ENCODE measurements at regions not wholly inside any gene's neighbourhood (a gene's known extent, or its start where the extent isn't known, plus 50 kb on each side); places are given as distances from the start of the nearest gene placed in this dataset.
A peak's percentile ranks its signal among the peaks of the same experiment; 100 is the strongest.
"Not testable (repeated sequence)": the region's sequence is repeated elsewhere in the genome, so short reads cannot be mapped to it uniquely, and the experiment has no call there.

DNA sequence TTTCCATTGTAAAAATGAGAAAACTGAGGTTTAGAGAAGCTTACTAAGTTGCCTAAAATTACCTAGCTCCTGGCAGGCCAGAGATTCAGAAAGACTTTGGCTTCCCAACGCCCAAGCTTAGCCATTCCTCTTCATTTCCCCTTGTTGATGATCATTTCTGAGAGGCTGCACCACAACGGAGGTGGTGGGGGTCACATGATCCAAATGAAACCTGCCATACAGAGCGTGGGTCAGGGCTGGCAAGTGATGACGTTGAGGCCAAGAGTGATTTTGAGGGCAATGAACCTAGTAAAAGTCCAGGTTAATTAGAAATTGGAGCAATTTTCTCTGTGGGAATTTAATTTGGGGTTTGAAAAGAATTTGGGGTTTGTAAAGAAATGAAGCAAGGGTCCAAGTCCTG lies 109.9 kb downstream of the TMEM182 start:
- DNase-seq (ENCODE audit: low spot score) = no peak

- DNase-seq (ENCODE audit: low spot score) = no peak
Measured at GRCh38 chr2:102872388-102872787, 110.6 kb downstream of the TMEM182 start.

GRCh38 chr2:102879513-102879912 lies 117.7 kb downstream of the TMEM182 start:
- not testable (repeated sequence) for DNase-seq (ENCODE audit: low spot score)

GRCh38 chr2:102880731-102881130 lies 118.9 kb downstream of the TMEM182 start:
- no peak for DNase-seq (ENCODE audit: low spot score)

- no peak for DNase-seq (ENCODE audit: low spot score)
Measured at GRCh38 chr2:102886216-102886893, 124.5 kb downstream of the TMEM182 start.

DNA sequence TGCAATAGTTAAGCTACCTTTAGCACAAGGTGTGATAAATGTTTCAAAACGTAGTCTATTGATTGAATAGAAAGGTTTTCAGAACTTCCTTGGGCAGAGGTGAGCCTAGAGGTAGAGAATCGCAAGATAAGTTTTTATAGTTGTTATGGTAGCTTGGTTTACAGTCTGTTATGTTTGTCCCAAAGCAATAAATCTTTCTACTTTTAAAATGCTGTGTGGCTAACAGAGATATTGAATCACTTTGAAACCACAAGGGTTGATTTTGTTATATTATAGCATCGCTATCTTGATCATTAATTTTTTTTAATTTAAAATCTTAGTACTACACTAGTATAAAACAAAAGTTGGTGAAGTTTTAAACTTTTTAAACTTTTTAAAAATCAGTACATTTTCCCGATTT lies 126.7 kb downstream of the TMEM182 start:
- no peak for DNase-seq (ENCODE audit: low spot score)

DNA sequence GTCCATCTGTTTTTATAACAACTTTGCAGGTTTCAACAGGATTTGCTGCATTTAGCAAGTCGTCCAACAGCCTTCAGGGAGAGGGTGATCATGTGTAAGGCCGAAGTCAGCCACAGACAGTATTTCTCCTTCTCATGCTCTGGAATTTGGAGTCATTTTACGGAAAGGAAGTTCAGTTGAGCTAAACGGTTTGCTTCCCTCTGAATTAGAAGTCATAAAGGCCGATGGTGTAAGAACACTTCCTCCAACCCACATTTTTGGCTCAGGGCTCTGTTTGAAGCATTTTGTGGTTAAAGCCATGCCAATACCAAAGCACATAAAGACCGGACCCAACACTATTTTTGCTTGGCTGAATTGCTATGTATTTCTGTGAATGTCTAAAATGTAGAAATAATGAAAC lies 129.5 kb downstream of the TMEM182 start:
- no peak for DNase-seq (ENCODE audit: low spot score)

DNA sequence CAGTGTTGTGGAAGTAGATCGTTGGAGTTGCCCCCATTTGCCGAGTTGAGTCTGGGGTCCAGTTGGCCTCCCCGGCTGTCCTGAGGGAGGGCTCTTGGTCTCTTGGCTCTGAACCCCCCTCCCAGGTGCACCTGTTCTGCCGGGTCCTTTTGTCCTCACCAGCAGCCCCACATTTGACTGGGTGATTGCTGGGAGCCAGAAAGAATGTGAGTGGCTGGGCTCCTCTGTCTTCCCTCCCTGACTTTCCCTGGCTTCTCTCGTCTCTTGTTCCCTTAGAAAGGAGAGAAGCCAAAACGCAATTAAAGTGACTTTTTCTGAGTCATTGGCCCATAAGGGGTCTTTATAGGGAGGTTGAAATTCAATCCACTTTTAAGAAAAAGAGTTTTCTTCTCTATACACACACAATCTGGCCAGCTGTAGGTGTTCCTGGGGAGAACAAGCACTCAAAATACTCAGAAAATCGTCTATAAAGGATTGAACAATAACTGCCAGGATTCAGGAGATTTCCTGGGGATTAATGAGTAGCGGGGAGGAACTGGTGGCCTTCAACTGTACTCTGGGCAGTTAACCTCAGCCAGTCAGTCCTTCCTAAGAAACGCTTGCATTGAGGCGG lies 131.0 kb downstream of the TMEM182 start:
- no peak for DNase-seq (ENCODE audit: low spot score)

GRCh38 chr2:102893870-102894269 lies 132.0 kb downstream of the TMEM182 start:
- DNase-seq (ENCODE audit: low spot score) = no peak

DNA sequence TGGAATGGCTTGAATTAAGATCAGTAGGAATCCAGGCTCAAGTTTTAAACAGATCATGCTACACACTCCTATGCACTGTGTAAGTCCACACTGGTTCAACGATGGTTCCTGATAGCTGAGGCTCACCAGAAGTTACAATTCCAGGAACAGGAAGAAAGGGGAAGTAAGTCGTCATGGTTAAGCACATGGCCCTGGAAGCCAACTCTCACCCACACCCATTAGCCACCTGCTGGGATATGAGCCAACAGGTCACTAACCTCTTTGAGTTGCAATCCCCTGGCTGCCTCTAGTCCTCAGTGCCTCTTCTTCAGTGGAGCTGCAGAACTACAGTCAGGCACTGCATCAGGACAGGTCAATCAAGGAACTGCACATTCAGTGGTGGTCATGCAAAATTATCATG lies 133.5 kb downstream of the TMEM182 start:
- DNase-seq (ENCODE audit: low spot score) = no peak

DNA sequence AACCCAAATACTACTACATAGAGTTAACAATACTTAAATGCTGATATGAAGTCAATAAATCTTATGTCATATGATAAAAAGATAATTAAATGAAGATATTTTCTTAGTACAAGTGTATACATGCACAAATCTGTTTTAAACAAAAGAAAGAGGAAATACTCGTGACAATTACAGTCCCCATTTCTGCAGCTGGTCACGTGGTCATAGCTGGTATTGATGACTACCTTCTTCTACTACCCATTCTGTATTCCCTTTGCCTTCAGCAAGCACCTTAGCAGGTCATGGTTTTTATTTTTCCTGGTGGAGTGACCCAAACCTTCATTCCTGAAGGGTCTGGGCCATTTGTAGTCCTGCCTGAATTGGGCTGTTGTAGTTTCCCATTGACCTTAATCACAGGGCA lies 147.4 kb downstream of the TMEM182 start:
- not testable (repeated sequence) for DNase-seq (ENCODE audit: low spot score)

- DNase-seq (ENCODE audit: low spot score) = no peak
Measured at GRCh38 chr2:102910724-102911123, 148.9 kb downstream of the TMEM182 start.

- DNase-seq (ENCODE audit: low spot score) = peak; percentile 5
Measured at GRCh38 chr2:102915128-102915527, 153.3 kb downstream of the TMEM182 start.

DNA sequence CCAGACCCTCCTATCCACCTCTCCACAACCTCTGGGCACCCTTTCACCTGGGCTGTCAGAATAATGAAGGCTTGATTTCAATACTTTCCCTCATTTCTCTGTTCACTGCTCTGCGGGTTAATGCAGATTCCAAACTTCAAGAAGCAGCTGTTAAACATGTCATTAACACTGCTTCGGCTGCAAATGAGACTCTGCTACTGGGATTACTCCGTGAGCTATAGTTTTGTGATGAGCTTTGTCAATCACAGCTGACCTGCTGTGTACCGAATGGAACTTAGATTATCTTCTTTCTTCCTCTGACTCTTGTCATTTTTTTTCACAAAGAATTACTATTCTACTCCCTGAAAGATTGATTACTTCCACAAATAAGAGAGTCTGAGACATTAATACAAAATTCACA lies 160.5 kb downstream of the TMEM182 start:
- no peak for DNase-seq (ENCODE audit: low spot score)

DNA sequence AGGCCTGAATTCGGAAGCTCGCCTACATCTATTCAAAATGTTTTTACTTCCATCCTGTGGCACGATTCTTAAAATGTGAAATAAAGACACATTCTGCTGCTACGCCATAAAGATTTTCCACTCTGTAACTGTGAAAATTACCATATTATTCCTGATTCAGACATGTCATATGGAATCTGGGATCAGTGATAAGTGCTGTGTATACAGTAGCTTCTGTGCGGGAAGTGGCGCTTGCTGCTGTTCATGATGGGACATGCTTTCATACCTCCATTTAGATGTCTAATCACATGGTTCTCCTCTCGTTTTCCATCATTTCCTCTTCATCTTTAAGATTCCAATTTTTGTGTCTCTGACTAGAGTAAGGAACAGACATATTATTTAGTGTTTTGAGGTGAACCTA lies 163.2 kb downstream of the TMEM182 start:
- DNase-seq (ENCODE audit: low spot score) = no peak

DNA sequence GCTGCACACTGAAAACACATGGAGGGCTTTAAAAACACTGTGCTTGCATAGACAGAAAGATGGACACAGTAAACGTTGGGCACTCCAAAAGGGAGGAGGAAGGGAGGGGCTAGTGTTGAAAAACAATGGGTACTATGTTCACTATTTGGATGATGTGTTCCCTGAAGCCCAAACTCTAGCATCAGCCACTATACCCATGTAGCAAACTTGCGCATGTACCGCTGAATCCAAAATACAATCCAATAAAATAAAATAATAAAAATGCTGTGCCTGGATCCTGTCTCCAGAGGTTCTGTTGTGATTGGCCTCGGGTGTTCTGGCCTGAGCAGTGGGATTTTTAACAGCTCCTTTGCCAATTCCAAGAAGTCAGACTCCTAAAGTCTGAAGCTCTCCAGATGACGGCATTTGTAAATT lies 166.0 kb downstream of the TMEM182 start:
- no peak for DNase-seq (ENCODE audit: low spot score)

DNA sequence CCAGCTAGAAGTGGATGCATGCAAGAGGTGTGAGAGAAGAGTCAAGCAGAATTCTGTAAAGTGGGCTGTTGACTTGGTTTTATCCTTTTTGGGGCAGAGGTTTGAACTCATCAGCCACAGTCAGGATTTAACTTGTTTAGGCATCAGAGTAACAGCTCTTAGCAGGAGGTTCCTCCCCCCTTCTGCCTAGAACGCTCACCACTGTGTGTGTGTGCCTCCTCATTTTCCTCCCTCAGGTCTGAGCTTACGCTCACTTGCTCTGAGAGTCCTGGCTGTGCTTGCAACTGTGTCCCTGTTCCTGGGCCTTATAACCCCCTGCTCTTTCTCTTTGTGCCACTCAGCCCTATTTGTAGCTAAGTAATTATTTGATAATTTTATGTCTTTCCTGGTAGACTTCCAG lies 167.9 kb downstream of the TMEM182 start:
- no peak for DNase-seq (ENCODE audit: low spot score)

GRCh38 chr2:102932501-102932900 lies 170.7 kb downstream of the TMEM182 start:
- DNase-seq (ENCODE audit: low spot score) = no peak

- no peak for DNase-seq (ENCODE audit: low spot score)
Measured at GRCh38 chr2:102939207-102939606, 177.4 kb downstream of the TMEM182 start.

- no peak for DNase-seq (ENCODE audit: low spot score)
Measured at GRCh38 chr2:102940684-102941083, 178.9 kb downstream of the TMEM182 start.

GRCh38 chr2:102942107-102942506 lies 180.3 kb downstream of the TMEM182 start:
- no peak for DNase-seq (ENCODE audit: low spot score)

- no peak for DNase-seq (ENCODE audit: low spot score)
Measured at GRCh38 chr2:102943251-102943650, 181.4 kb downstream of the TMEM182 start.

DNA sequence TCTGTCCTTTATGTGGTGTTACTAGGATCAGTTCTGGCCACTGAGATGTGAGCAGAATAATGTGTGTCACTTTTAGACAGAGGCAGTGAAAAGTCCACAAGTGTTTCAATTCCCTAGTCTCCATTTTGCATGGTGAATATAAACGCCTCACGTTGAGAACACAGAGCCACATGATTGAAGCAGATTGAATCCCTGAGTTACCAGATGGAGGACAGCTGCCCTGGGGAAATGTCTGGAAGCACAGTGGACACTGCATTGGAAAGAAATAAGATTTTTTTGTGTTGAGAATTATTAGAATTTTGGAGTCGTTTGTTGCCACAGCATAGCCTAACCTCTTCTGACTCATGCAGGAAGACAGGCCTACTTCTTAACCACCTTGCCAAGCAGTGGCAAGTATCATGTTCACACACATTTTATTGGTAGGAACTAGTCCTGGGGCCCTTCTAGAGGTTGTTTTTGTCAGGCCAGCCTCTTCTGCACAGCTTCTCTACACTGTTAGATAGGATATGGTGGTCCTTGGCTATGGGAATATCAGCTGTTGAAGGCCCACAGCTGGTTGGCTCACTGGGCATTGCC lies 188.6 kb downstream of the TMEM182 start:
- DNase-seq (ENCODE audit: low spot score) = no peak

- no peak for DNase-seq (ENCODE audit: low spot score)
Measured at GRCh38 chr2:102951249-102951648, 189.4 kb downstream of the TMEM182 start.
